ELR (cell line): ENCODE measurements at regions not wholly inside any gene's neighbourhood (a gene's known extent, or its start where the extent isn't known, plus 50 kb on each side); places are given as distances from the start of the nearest gene placed in this dataset.

Source experiments
- DNase-seq: peaks from one replicate; pipeline ENCODE4 v3.0.0-alpha.2; 2015; ENCODE audit warnings: low read depth

DNA sequence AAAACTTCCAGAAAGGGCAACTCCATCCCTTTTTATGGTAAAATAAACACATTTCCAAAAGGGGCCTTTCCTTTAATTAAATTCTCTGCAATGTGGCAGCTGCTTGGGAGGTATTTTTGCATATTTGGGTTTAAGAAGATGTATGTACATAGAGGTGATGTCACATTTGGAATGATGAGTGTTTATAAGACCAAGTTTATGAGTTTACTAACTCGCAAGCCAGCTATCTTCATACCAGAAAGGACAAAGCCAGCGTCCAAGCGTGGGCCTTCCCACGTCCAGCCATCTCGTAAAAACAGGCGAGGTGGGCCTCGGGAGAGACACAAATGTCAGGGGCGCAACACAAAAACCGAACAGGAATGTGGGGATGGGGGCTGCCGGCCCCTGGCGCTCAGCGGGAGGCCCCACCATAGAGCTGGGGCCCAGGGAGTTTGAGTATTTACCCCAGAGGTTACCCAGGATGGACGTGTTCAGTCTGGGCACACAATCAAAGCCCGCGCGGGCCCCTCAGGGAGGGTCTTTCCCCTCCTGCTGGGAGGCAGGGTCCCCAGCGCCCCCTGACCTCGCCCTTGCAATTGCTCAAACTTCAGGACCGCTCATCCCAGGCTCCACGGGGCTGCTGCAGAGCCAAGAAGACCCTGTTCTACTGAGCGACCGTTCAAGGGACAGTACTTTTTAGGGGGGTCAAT lies 137.3 kb downstream of the TWIST2 start:
- DNase-seq = no peak

GRCh38 chr2:238985931-238986446 lies 138.1 kb downstream of the TWIST2 start:
- DNase-seq = no peak

DNA sequence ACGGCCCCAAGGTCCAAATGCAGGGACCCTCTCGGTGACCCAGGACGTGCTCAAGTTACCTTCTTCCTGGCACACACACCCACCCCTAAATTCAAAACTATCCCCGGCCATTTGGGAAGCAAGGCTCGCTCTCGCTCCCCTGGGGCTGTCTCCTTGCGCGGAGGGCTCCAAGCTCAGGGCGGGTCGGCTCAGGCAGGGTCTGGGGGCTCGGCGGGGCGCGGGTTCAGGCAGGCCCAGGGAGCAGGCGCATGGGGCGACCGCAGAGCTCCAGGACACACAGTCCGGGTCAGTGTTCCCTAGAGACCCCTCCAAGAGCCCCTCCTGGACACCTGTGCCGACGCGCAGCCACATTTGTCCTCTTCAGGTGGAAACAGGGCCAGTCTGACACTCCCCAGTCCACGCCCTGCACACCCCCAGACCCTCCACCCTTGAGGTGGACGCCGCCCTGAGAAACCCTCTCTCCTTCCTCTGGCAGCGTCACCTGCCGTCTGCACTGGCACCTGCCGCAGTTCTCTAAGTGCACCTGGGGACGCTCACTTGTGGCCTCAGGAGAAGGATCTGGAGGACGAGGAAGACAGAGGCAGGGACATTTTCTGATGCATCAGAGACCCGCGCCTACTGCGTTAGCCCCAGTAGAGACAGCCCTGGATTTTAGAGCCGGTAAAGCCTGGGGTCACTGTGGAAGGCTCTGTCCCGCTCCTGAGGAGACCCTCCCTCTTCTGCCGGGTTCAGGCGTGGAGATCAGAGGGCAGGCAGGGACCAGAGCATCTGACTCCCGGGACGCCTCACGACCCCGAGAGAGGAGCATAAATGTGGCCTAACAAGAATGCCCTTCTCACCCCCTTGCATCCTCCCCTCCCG lies 138.8 kb downstream of the TWIST2 start:
- no peak for DNase-seq

GRCh38 chr2:238987352-238987981 lies 139.6 kb downstream of the TWIST2 start:
- DNase-seq = no peak

DNA sequence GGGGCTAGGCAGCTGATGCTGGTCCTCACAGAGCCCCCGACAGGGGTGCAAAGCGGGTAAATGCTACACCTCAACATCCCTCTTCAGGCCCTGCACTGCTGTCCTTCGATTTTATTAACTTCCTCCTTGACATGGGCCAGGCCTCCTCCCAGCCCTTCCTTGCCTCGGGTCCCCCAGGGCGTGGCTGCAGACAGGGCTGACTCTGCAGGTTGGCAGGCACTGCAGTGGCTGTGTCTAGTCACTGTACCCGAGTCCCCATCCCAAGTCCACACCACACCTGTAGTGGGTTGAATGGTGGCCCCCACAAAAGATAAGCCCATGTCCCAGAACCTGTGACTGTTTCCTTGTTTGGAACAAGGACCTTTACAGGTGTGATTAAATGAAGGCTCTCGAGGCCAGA lies 140.2 kb downstream of the TWIST2 start:
- no peak for DNase-seq

DNA sequence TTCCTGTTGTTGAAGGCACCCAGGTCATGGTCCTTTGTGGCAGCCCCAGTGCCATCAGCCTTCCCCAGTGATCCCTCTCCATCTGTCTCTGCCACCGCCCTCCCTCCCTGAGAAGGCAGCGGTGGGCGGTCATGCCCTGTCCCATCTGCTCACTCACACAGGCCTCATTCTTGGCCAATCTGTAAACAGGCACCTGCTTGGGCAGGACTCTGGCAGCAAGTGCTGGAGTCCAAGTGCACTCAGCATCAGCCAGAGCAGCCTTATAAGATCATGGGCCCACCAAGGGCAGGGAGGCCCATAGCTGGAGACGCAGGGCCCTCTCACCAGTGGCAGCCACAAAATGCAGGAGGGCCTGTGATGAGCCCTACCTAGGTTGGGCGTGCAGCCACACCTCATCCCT lies 140.9 kb downstream of the TWIST2 start:
- no peak for DNase-seq

DNA sequence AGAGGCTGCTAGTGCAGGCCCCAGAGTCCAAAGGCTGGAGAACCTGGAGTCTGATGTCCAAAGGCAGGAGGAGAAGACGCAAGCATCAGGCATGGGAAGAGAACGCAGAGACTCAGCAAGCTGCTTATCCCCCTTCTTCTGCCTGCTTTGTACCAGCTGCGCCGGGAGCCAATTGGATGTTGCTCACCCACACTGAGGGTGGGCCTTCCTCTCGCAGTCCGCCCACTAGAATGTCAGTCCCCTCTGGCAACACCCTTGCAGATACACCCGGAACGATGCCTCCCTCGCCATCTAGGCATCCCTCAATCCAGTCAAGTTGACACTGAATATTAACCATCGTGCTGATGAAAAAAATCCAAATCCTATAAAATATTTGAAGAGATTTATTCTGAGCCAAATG lies 141.6 kb downstream of the TWIST2 start:
- DNase-seq = no peak

- DNase-seq = no peak
Observed at GRCh38 chr2:238994432-238994831, 146.5 kb downstream of the TWIST2 start.

GRCh38 chr2:238994876-238995275 lies 147.0 kb downstream of the TWIST2 start:
- peak; percentile 50 for DNase-seq

GRCh38 chr2:238995634-238996033 lies 147.7 kb downstream of the TWIST2 start:
- DNase-seq = peak; percentile 48

DNA sequence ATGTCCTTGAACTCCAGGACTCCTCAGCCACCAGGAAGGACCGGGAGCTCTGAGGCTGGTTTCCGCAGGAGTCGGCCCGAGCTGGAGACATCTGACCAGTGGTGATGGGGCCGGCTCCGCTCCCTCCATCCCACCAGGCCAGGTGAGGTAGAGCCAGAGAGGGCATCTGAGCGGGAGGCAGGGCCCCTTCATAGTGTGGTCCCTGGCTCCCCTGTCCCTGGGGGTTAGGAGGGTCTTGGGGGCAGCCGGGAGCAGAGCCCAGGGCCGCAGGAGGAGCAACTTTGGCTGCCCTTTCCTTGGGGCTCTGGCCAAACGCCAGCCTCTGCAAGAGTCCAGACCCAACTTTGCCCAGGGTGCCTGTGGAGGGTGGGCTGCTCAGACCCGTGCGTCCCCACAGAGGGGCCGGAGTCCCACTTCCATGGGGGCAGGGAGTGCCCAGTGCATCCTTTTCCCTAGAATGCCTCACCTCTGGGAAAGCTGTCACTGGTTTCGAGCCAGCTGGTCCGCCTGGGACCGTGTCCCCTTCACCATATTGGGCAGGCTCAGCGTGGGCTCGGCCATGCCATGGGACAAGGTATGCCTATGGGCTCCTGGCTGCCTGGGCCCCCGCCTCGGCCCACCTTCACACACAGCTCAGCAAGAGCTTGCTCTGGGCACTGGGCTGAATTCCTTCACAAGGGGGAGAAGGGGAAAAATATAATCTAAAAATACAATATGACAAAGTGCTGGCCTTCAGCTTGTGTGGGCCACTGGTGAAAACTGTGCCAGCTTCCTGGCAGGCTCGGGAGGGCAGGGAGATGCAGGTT lies 148.6 kb downstream of the TWIST2 start:
- no peak for DNase-seq

GRCh38 chr2:238997137-238997390 lies 149.2 kb downstream of the TWIST2 start:
- DNase-seq = no peak

GRCh38 chr2:238997684-238998083 lies 149.8 kb downstream of the TWIST2 start:
- DNase-seq = no peak
